MM.1S (cell line): ENCODE measurements at regions not wholly inside any gene's neighbourhood (a gene's known extent, or its start where the extent isn't known, plus 50 kb on each side); places are given as distances from the start of the nearest gene placed in this dataset.

ENCODE experiments used
- DNase-seq: peaks from one replicate; pipeline ENCODE4 v3.0.0-alpha.2; 2015
- H2AFZ ChIP-seq: fragments of 300-600 bp; sonication (generic); 2 replicates; pipeline ENCODE4 v1.6.0; 2016; ENCODE audit warnings: antibody characterized with exemption, low read length
- H3F3A ChIP-seq: fragments of 300-600 bp; sonication (generic); 2 replicates; pipeline ENCODE4 v1.6.1; 2016; ENCODE audit warnings: mild to moderate bottlenecking, antibody characterized with exemption, low read length, moderate library complexity, mixed read lengths; ENCODE audit not compliant: insufficient read depth
- H3K27ac ChIP-seq: fragments of 300-600 bp; sonication (generic); 2 replicates; pipeline ENCODE4 v1.5.1; 2016; ENCODE audit warnings: mild to moderate bottlenecking, low read length
- H3K27me3 ChIP-seq: fragments of 300-600 bp; sonication (generic); replicated peaks from 2 replicates; pipeline ENCODE4 v1.6.0; 2016; ENCODE audit warnings: low read length; ENCODE audit not compliant: insufficient read depth
- H3K36me3 ChIP-seq: fragments of 300-600 bp; sonication (generic); replicated peaks from 2 replicates; pipeline ENCODE4 v1.6.1; 2016; ENCODE audit warnings: mild to moderate bottlenecking, low read length, mixed read lengths; ENCODE audit not compliant: insufficient read depth
- H3K4me1 ChIP-seq: fragments of 300-600 bp; sonication (generic); 2 replicates; pipeline ENCODE4 v1.6.1; 2016; ENCODE audit warnings: low read length, mixed read lengths
- H3K4me2 ChIP-seq: fragments of 300-600 bp; sonication (generic); 2 replicates; pipeline ENCODE4 v1.6.0; 2016; ENCODE audit warnings: low read depth, low read length
- H3K4me3 ChIP-seq: fragments of 300-600 bp; sonication (generic); 2 replicates; pipeline ENCODE4 v1.5.1; 2016; ENCODE audit warnings: low read length, mixed read lengths
- H3K79me2 ChIP-seq: fragments of 300-600 bp; sonication (generic); 2 replicates; pipeline ENCODE4 v1.6.1; 2016; ENCODE audit warnings: mixed run types, low read length, mixed read lengths
- H3K9ac ChIP-seq: fragments of 300-600 bp; sonication (generic); 2 replicates; pipeline ENCODE4 v1.6.1; 2016; ENCODE audit warnings: low read length, mixed read lengths
- H3K9me2 ChIP-seq: fragments of 300-600 bp; sonication (generic); replicated peaks from 2 replicates; pipeline ENCODE4 v1.6.1; 2016; ENCODE audit warnings: mild to moderate bottlenecking, low read length, mixed read lengths; ENCODE audit not compliant: insufficient read depth
- H3K9me3 ChIP-seq: fragments of 300-600 bp; sonication (generic); replicated peaks from 2 replicates; pipeline ENCODE4 v1.6.1; 2016; ENCODE audit warnings: mild to moderate bottlenecking, low read length, mixed read lengths; ENCODE audit not compliant: insufficient read depth
- H4K20me1 ChIP-seq: fragments of 300-600 bp; sonication (generic); 2 replicates; pipeline ENCODE4 v1.6.1; 2016; ENCODE audit warnings: mild to moderate bottlenecking, low read length, moderate library complexity, mixed read lengths; ENCODE audit not compliant: insufficient read depth
- CTCF ChIP-seq: fragments of 300-600 bp; sonication (generic); IDR thresholded peaks from 2 replicates; pipeline ENCODE4 v1.5.1; 2016; ENCODE audit warnings: antibody characterized with exemption, low read length, mixed read lengths
- EZH2 ChIP-seq: fragments of 300-600 bp; sonication (generic); optimal IDR thresholded peaks from 2 replicates; pipeline ENCODE3; 2017; ENCODE audit warnings: low read depth, mild to moderate bottlenecking, antibody characterized with exemption, low read length, mixed read lengths
- EZH2phosphoT487 ChIP-seq: fragments of 300-600 bp; sonication (generic); IDR thresholded peaks from 2 replicates; pipeline ENCODE4 v1.6.1; 2018; ENCODE audit warnings: antibody characterized with exemption, low read length

- H2AFZ ChIP-seq, result no peak overlapping the region
- no peak for DNase-seq
- H3K4me1 ChIP-seq, result no peaks in the 10 kb centered on the region
- H3K9ac ChIP-seq, result no peak overlapping the region
- H3K9me3 ChIP-seq, result no peaks in the 10 kb centered on the region
- H3K9me2 ChIP-seq, result no peaks in the 10 kb centered on the region
- no peak overlapping the region for H3K27ac ChIP-seq
- no peaks in the 10 kb centered on the region for H3K27me3 ChIP-seq
- no peaks in the 10 kb centered on the region for H4K20me1 ChIP-seq
- no peaks in the 10 kb centered on the region for H3K36me3 ChIP-seq
- TF ChIP-seq EZH2phosphoT487 (no peak), CTCF (no peak), EZH2 (no peak)
- no peak overlapping the region for H3K4me3 ChIP-seq
- no peaks in the 10 kb centered on the region for H3K79me2 ChIP-seq
- no peaks in the 10 kb centered on the region for H3F3A ChIP-seq
- H3K4me2 ChIP-seq, result no peak overlapping the region
Measured at GRCh38 chr18:40937386-40937785, 1017.6 kb upstream of the PIK3C3 start.

GRCh38 chr18:40935423-40935822, 1019.6 kb upstream of the PIK3C3 start:
- Histone ChIP-seq H3K4me3 (no peak overlapping the region), H3K4me2 (no peak overlapping the region)
- DNase-seq, result peak; percentile 28

DNA sequence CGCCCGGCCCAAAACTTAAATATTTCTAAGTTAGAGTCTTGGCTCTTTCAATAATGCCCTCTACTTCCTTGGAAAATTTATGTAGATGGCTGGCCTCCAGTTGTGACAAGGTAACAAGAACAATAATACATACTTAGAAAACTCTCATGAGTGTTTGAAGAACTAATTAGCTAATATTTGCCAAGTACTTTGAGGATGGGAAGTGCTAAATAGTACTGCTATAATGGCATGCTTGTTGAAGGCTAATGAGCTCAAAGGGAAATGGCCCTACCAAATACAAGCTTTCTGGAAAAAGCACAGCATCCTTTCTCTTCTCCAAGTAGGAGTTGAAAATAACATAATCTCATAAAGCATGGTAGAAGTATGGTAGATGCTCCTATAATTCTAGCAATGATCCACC, 1022.2 kb upstream of the PIK3C3 start:
- Histone ChIP-seq H3F3A (no peaks in the 10 kb centered on the region), H3K9me2 (no peaks in the 10 kb centered on the region), H3K9ac (no peak overlapping the region), H3K36me3 (no peaks in the 10 kb centered on the region), H3K27ac (no peak overlapping the region), H4K20me1 (no peaks in the 10 kb centered on the region), H3K9me3 (no peaks in the 10 kb centered on the region), H3K4me3 (no peak overlapping the region), H3K27me3 (no peaks in the 10 kb centered on the region), H2AFZ (no peak overlapping the region), H3K79me2 (no peaks in the 10 kb centered on the region), H3K4me2 (no peak overlapping the region), H3K4me1 (no peaks in the 10 kb centered on the region)
- no peak for TF ChIP-seq EZH2
- no peak for TF ChIP-seq CTCF
- no peak for TF ChIP-seq EZH2phosphoT487
- DNase-seq, result no peak

More at GRCh38 chr18:40935423-40935822, 1019.6 kb upstream of the PIK3C3 start:
- H3K9me2 ChIP-seq, result no peaks in the 10 kb centered on the region
- no peaks in the 10 kb centered on the region for H3K27me3 ChIP-seq
- H3K4me1 ChIP-seq, result no peaks in the 10 kb centered on the region
- no peak overlapping the region for H3K27ac ChIP-seq
- no peaks in the 10 kb centered on the region for H4K20me1 ChIP-seq
- no peaks in the 10 kb centered on the region for H3K36me3 ChIP-seq
- no peaks in the 10 kb centered on the region for H3F3A ChIP-seq
- TF ChIP-seq CTCF (peak; percentile 46), EZH2phosphoT487 (no peak)
- no peaks in the 10 kb centered on the region for H3K9me3 ChIP-seq
- no peak overlapping the region for H2AFZ ChIP-seq
- H3K79me2 ChIP-seq, result no peaks in the 10 kb centered on the region
- no peak overlapping the region for H3K9ac ChIP-seq
